ENCODE measurements at regions not wholly inside any gene's neighbourhood (a gene's known extent, or its start where the extent isn't known, plus 50 kb on each side); places are given as distances from the start of the nearest gene placed in this dataset.

- DNase-seq (no peak), ATAC-seq (ENCODE audit: low read depth) (no peak)
- H3K27ac Mint-ChIP-seq = no peak overlapping the region
- H4K20me1 ChIP-seq (ENCODE audit: control insufficient read depth, insufficient read depth, low read length, poor library complexity, severe bottlenecking) = no peaks in the 10 kb centered on the region
- no peaks in the 10 kb centered on the region for H3K9me3 Mint-ChIP-seq (ENCODE audit: insufficient read depth)
- H3K36me3 ChIP-seq (replicated peaks in 1 of 2; ENCODE audit: control extremely low read depth in 1 of 2, control insufficient read depth in 1 of 2, extremely low read depth in 1 of 2, insufficient read depth in 2 of 2, low read length in 1 of 2) = no peaks in the 10 kb centered on the region
- no peaks in the 10 kb centered on the region for H3K27me3 Mint-ChIP-seq
- no peak overlapping the region for H3K4me3 Mint-ChIP-seq
- intact Hi-C loops (cut with micrococcal nuclease) = no loop called here
- H3K9me3 ChIP-seq (ENCODE audit: control extremely low read depth in 1 of 3, control insufficient read depth in 2 of 3, insufficient read depth in 1 of 3, low read length in 2 of 3) = peaks cover 0 to 24% (median 3%) of the 10 kb centered on the region in 3 donors
- no peaks in the 10 kb centered on the region for H3K79me2 ChIP-seq (ENCODE audit: control insufficient read depth, insufficient read depth, low read length)
- H3K27ac ChIP-seq (ENCODE audit: low read length in 2 of 2) = no peak overlapping the region
- no peak overlapping the region for H3K9ac ChIP-seq (ENCODE audit: low read length)
- H3K4me1 ChIP-seq (ENCODE audit: control insufficient read depth in 2 of 2, insufficient read depth in 2 of 2, low read length in 2 of 2) = no peaks in the 10 kb centered on the region
- WGBS (ENCODE audit: insufficient coverage) = no CpG with 5 or more reads among the region's 2 CpGs
- no peak for TF ChIP-seq CTCF (IDR thresholded peaks at IDR 0.05)
- CTCF ChIA-PET = no interaction called here
- H3K4me1 Mint-ChIP-seq = no peaks in the 10 kb centered on the region
- H3K4me3 ChIP-seq (ENCODE audit: control extremely low read depth in 1 of 5, extremely low read depth in 1 of 5, insufficient read depth in 1 of 5, low read depth in 2 of 5, low read length in 4 of 5) = no peak overlapping the region
- H3K27me3 ChIP-seq (replicated peaks in 1 of 4; ENCODE audit: control extremely low read depth in 1 of 4, control insufficient read depth in 3 of 4, insufficient read depth in 4 of 4, low read length in 3 of 4) = no peaks in the 10 kb centered on the region
- POLR2A ChIA-PET = no interaction called here
- no peak overlapping the region for H2AFZ ChIP-seq (ENCODE audit: insufficient read depth, low read depth, low read length, poor library complexity, severe bottlenecking)
- H3K4me2 ChIP-seq (replicated peaks; ENCODE audit: low read depth, low read length, poor library complexity, severe bottlenecking) = no peak overlapping the region
Observed at GRCh38 chr12:126021675-126022074, 956.4 kb downstream of the AACS start.

GRCh38 chr12:126027825-126028224 lies 962.6 kb downstream of the AACS start:
- Histone ChIP-seq H4K20me1 (ENCODE audit: control insufficient read depth, insufficient read depth, low read length, poor library complexity, severe bottlenecking) (no peaks in the 10 kb centered on the region), H3K36me3 (replicated peaks in 1 of 2; ENCODE audit: control extremely low read depth in 1 of 2, control insufficient read depth in 1 of 2, extremely low read depth in 1 of 2, insufficient read depth in 2 of 2, low read length in 1 of 2) (no peaks in the 10 kb centered on the region), H3K27ac (ENCODE audit: low read length in 2 of 2) (no peak overlapping the region), H3K9me3 (ENCODE audit: control extremely low read depth in 1 of 3, control insufficient read depth in 2 of 3, insufficient read depth in 1 of 3, low read length in 2 of 3) (peaks cover 0 to 3% (median 0%) of the 10 kb centered on the region in 3 donors), H3K27me3 (replicated peaks in 1 of 4; ENCODE audit: control extremely low read depth in 1 of 4, control insufficient read depth in 3 of 4, insufficient read depth in 4 of 4, low read length in 3 of 4) (no peaks in the 10 kb centered on the region), H3K9ac (ENCODE audit: low read length) (no peak overlapping the region), H3K4me3 (ENCODE audit: control extremely low read depth in 1 of 5, extremely low read depth in 1 of 5, insufficient read depth in 1 of 5, low read depth in 2 of 5, low read length in 4 of 5) (no peak overlapping the region), H3K79me2 (ENCODE audit: control insufficient read depth, insufficient read depth, low read length) (no peaks in the 10 kb centered on the region), H3K4me2 (replicated peaks; ENCODE audit: low read depth, low read length, poor library complexity, severe bottlenecking) (no peak overlapping the region), H3K4me1 (ENCODE audit: control insufficient read depth in 2 of 2, insufficient read depth in 2 of 2, low read length in 2 of 2) (no peaks in the 10 kb centered on the region), H2AFZ (ENCODE audit: insufficient read depth, low read depth, low read length, poor library complexity, severe bottlenecking) (no peak overlapping the region)
- Mint-ChIP-seq H3K27ac (no peak overlapping the region), H3K9me3 (ENCODE audit: insufficient read depth) (peaks cover 2% of the 10 kb centered on the region), H3K27me3 (no peaks in the 10 kb centered on the region), H3K4me1 (no peaks in the 10 kb centered on the region), H3K4me3 (no peak overlapping the region)
- no peak for ATAC-seq (ENCODE audit: low read depth)
- intact Hi-C loops (cut with micrococcal nuclease) = no loop called here
- no peak for TF ChIP-seq EZH2 (IDR thresholded peaks at IDR 0.05; ENCODE audit: borderline replicate concordance, insufficient read depth, low read depth, low read length, poor library complexity, severe bottlenecking)
- no peak for TF ChIP-seq CTCF (IDR thresholded peaks at IDR 0.05)
- WGBS (ENCODE audit: insufficient coverage) = no CpG with 5 or more reads among the region's 2 CpGs
- POLR2A ChIA-PET = no interaction called here
- no peak for DNase-seq
- CTCF ChIA-PET = interaction anchor here (0.6 kb wide), 1 partner anchor 9 kb away, joined by 3 read pairs; no protein-coding TSS in a partner anchor

Data from B cell (primary cell).